LNCaP clone FGC (cell line): ENCODE measurements at regions not wholly inside any gene's neighbourhood (a gene's known extent, or its start where the extent isn't known, plus 50 kb on each side); places are given as distances from the start of the nearest gene placed in this dataset.

Experiments
- DNase-seq: peaks from one replicate; pipeline ENCODE4 v3.0.0-alpha.2; 2011; ENCODE audit warnings: low read depth
- H3K4me3 ChIP-seq: 2 replicates; pipeline ENCODE4 v1.5.1; 2011; ENCODE audit warnings: mild to moderate bottlenecking, low read depth, low read length, control low read depth
- TF ChIP-seq, protein P1 (sequence below): IDR thresholded peaks from 2 replicates; pipeline ENCODE4 v1.5.1; 2012; ENCODE audit warnings: mild to moderate bottlenecking; ENCODE audit not compliant: control insufficient read depth, insufficient read depth; ENCODE audit errors: extremely low read depth

DNA sequence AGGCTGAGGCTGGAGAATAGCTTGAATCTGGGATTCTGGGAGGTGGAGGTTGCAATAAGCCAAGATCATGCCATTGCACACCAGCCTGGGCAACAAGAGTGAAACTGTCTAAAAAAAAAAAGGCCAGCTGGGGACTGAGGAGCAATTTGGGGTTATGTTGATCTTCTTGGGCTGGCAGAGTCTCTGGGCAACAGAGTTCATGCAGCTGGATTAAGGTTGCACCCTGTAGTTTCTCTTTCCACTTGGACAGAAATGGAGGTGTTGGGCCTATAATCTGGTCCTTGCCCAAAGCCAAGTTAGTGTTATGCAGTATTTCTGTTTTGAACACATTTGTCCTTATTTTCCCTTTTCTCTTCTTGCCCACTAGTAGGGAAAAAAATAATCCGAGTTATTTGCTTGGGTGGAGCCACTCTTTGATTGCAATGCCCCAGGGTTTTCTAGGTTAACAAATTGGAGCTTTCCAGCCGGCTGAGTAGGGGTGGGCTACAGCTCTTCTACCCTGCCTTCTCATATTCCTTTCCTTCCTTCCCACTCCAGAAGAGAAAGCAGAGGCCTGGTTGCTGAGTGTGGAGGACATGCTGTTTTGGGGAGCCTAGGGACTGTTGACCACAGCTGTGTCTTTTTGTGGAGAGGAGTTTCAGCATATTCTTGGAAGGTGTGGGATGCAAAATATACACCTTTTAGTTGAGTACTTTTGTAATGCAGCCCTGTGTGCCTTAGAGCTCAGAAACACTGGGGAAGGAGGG is 213.9 kb downstream of the SOX4 start:
- TF ChIP-seq, protein P1, sequence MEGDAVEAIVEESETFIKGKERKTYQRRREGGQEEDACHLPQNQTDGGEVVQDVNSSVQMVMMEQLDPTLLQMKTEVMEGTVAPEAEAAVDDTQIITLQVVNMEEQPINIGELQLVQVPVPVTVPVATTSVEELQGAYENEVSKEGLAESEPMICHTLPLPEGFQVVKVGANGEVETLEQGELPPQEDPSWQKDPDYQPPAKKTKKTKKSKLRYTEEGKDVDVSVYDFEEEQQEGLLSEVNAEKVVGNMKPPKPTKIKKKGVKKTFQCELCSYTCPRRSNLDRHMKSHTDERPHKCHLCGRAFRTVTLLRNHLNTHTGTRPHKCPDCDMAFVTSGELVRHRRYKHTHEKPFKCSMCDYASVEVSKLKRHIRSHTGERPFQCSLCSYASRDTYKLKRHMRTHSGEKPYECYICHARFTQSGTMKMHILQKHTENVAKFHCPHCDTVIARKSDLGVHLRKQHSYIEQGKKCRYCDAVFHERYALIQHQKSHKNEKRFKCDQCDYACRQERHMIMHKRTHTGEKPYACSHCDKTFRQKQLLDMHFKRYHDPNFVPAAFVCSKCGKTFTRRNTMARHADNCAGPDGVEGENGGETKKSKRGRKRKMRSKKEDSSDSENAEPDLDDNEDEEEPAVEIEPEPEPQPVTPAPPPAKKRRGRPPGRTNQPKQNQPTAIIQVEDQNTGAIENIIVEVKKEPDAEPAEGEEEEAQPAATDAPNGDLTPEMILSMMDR = no peak
- no peak for DNase-seq
- no peak overlapping the region for H3K4me3 ChIP-seq

DNA sequence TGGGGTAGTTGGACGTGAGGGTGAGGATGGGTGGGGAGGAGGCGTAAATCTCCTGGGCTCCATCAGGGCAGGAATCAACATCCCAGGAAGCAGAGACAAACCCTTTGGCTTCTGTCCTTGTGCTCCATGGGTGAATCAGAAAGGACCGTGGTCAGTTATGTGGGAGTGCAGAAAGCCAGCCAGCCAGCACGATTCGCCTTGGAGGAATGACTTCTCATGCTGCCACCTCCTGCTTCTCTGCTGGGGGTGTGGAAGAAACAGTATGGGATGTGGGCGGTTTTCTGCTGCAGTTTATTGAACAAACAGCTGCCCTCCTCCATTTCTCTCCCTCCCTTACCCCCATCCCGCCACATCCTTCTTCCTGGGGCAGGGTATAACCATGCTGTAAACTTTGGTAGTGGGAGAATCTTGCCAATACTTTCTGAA is 214.5 kb downstream of the SOX4 start:
- no peak for DNase-seq
- TF ChIP-seq, protein P1 = no peak
- H3K4me3 ChIP-seq = no peak overlapping the region

DNA sequence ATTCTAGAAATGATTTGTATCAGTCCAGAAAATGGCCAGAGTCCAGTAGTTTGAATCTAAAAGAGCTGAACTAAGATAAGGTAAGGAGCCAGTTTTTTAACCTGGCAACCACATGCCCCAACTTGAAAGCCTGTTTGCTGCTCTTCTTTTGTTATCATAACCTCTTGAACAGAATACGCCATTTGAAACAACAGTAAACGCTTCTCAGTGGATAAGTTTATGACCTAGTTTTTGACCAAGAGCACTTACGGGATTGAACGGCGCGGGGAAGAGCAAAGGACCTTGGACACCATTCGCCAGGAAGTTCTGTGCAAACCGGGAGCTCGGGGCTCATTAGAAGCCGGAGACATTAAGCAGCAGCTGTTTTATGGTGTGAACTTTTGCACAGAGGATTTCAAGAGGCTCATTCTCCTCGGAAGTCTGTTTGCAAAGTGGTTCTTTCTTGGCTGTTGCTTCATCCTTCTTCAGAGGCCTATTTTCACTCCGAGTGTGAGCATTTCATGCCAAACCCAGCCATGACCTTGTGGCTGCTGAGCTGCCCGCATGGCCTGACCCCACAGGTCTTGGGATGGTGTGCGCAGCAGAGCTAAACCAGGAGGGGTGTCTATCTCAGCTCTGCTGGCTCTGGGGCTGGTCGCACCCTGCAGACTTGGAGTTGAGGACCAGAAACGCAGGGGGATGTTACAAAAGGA is 215.1 kb downstream of the SOX4 start:
- DNase-seq = peak; percentile 59
- TF ChIP-seq, protein P1 = no peak

DNA sequence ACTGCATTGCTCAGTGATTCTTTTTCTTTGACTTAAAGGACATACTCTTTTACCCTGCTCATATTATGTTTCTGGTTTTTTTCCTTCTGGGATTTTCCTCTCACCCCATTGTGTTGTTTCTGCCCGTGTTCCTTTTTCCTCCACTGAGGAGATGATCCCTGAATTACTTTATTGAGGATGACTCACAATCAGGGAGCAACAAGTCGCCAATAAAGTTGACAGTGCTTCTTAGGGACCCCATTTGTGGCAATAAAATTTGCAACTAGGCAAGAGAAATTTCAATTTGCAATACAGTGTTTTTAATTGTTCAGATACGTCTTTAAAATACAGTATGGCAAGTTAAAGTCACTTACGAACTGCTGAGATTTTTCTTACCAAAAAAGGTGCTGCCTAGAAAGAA is 217.9 kb downstream of the SOX4 start:
- TF ChIP-seq, protein P1 = no peak
- H3K4me3 ChIP-seq = no peak overlapping the region
- DNase-seq = no peak

More for the DNA sequence above, 215.1 kb downstream of the SOX4 start:
- no peak overlapping the region for H3K4me3 ChIP-seq

- TF ChIP-seq, protein P1 = no peak
- no peak overlapping the region for H3K4me3 ChIP-seq
- no peak for DNase-seq
Observed at GRCh38 chr6:21816231-21816630, 222.7 kb downstream of the SOX4 start.

- no peak for DNase-seq
- TF ChIP-seq, protein P1 = no peak
- no peak overlapping the region for H3K4me3 ChIP-seq
Observed at GRCh38 chr6:21820442-21820841, 226.9 kb downstream of the SOX4 start.
